Caki2 (cell line): ENCODE measurements at regions not wholly inside any gene's neighbourhood (a gene's known extent, or its start where the extent isn't known, plus 50 kb on each side); places are given as distances from the start of the nearest gene placed in this dataset.
"Not testable (repeated sequence)": the region's sequence is repeated elsewhere in the genome, so short reads cannot be mapped to it uniquely, and the experiment has no call there.

Experiments
- DNase-seq: peaks from one replicate; pipeline ENCODE4 v3.0.0-alpha.2; 2015; ENCODE audit warnings: low read depth
- in situ Hi-C: cut with HindIII; loops from 2 replicates; pipeline ENCODE4 v1.10.0; 2016; ENCODE audit warnings: low sequenced_read_pairs, low pct_unique_long_range_greater_than_20kb, mixed read lengths

GRCh38 chr2:16978301-16978700, 312.7 kb upstream of the CYRIA start:
- in situ Hi-C loops = no loop called here
- no peak for DNase-seq

- no peak for DNase-seq
- in situ Hi-C loops = no loop called here
These were observed 309.1 kb upstream of the CYRIA start for GRCh38 chr2:16974688-16975087.

GRCh38 chr2:16973586-16974286, 308.1 kb upstream of the CYRIA start:
- in situ Hi-C loops = no loop called here

GRCh38 chr2:16972276-16972675, 306.6 kb upstream of the CYRIA start:
- DNase-seq = no peak
- in situ Hi-C loops = no loop called here

More at GRCh38 chr2:16973586-16974286, 308.1 kb upstream of the CYRIA start:
- DNase-seq = no peak

GRCh38 chr2:16971722-16972234, 306.1 kb upstream of the CYRIA start:
- DNase-seq = no peak
- in situ Hi-C loops = no loop called here

- DNase-seq, in situ Hi-C loops: not testable (repeated sequence)
These were observed 305.3 kb upstream of the CYRIA start for GRCh38 chr2:16970948-16971347.

- in situ Hi-C loops = no loop called here
- DNase-seq = no peak
These were observed 296.9 kb upstream of the CYRIA start for GRCh38 chr2:16962505-16962904.

- in situ Hi-C loops = no loop called here
- DNase-seq = no peak
These were observed 294.9 kb upstream of the CYRIA start for GRCh38 chr2:16960579-16960978.

GRCh38 chr2:16958266-16958665, 292.6 kb upstream of the CYRIA start:
- in situ Hi-C loops = no loop called here
- DNase-seq = no peak

- no peak for DNase-seq
- in situ Hi-C loops = no loop called here
These were observed 287.2 kb upstream of the CYRIA start for GRCh38 chr2:16952805-16953204.

GRCh38 chr2:16952368-16952767, 286.7 kb upstream of the CYRIA start:
- in situ Hi-C loops = no loop called here
- no peak for DNase-seq

- no peak for DNase-seq
- in situ Hi-C loops = no loop called here
These were observed 284.8 kb upstream of the CYRIA start for GRCh38 chr2:16950436-16950835.

- in situ Hi-C loops = no loop called here
- DNase-seq = no peak
These were observed 283.1 kb upstream of the CYRIA start for GRCh38 chr2:16948710-16949109.

GRCh38 chr2:16948053-16948452, 282.4 kb upstream of the CYRIA start:
- DNase-seq = no peak
- in situ Hi-C loops = no loop called here

GRCh38 chr2:16943279-16943958, 277.8 kb upstream of the CYRIA start:
- no peak for DNase-seq
- in situ Hi-C loops = no loop called here

GRCh38 chr2:16940214-16940613, 274.6 kb upstream of the CYRIA start:
- in situ Hi-C loops = no loop called here
- no peak for DNase-seq

- in situ Hi-C loops = no loop called here
- DNase-seq = no peak
These were observed 274.1 kb upstream of the CYRIA start for GRCh38 chr2:16939771-16940170.

GRCh38 chr2:16933355-16933754, 267.7 kb upstream of the CYRIA start:
- in situ Hi-C loops = no loop called here
- DNase-seq = no peak

- in situ Hi-C loops = no loop called here
- DNase-seq = no peak
These were observed 267.2 kb upstream of the CYRIA start for GRCh38 chr2:16932826-16933225.

- no peak for DNase-seq
- in situ Hi-C loops = no loop called here
These were observed 265.8 kb upstream of the CYRIA start for GRCh38 chr2:16931441-16931840.
